ENCODE measurements at regions not wholly inside any gene's neighbourhood (a gene's known extent, or its start where the extent isn't known, plus 50 kb on each side); places are given as distances from the start of the nearest gene placed in this dataset.

DNA sequence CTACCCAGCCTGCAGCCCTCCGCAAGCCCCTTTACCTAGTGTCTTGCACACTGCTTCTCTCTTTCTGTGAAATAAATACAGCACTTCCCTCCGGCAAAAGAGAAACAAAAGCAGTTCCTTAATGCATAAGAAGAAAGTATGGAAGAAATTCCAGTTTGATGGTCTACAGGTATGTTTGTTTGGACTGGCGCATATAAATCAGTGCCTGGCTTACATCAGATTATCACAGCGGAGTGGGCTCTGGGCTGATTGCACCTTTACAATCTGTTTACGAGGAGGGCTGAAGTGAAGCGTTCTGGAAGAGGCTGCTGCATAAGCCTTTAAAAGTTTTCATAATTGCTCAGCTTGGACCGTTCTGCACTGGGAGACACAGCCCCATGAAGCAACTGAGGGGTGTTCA is 153.5 kb upstream of the FOXF1 start:
- DNase-seq (ENCODE audit: low read depth), result no peak
- TF ChIP-seq, protein P1, sequence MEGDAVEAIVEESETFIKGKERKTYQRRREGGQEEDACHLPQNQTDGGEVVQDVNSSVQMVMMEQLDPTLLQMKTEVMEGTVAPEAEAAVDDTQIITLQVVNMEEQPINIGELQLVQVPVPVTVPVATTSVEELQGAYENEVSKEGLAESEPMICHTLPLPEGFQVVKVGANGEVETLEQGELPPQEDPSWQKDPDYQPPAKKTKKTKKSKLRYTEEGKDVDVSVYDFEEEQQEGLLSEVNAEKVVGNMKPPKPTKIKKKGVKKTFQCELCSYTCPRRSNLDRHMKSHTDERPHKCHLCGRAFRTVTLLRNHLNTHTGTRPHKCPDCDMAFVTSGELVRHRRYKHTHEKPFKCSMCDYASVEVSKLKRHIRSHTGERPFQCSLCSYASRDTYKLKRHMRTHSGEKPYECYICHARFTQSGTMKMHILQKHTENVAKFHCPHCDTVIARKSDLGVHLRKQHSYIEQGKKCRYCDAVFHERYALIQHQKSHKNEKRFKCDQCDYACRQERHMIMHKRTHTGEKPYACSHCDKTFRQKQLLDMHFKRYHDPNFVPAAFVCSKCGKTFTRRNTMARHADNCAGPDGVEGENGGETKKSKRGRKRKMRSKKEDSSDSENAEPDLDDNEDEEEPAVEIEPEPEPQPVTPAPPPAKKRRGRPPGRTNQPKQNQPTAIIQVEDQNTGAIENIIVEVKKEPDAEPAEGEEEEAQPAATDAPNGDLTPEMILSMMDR (IDR thresholded peaks at IDR 0.05; ENCODE audit: insufficient read depth, low read depth, low read length), result no peak
- no peak overlapping the region for H3K4me3 ChIP-seq (ENCODE audit: low read depth, low read length)

DNA sequence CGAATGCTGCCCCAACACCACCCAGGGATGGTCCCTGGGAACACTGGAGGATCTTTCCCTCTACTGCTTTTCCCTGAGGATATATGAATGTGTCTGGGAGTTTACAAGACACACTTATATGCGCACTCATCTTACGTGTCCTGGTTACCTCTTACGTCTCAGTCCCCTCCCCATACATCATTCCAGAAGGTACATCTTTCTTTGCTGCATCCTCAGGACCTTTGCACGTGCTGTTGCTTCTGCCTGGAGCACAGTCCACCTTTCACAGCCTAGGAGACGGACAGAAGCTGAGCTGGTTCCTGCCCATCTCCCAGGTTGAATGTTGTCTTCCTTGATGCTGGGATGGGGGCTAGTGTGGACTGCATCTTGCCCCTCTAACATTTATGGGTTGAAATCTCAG is 153.0 kb upstream of the FOXF1 start:
- TF ChIP-seq, protein P1 (IDR thresholded peaks at IDR 0.05; ENCODE audit: insufficient read depth, low read depth, low read length), result no peak
- no peak for DNase-seq (ENCODE audit: low read depth)
- H3K4me3 ChIP-seq (ENCODE audit: low read depth, low read length), result no peak overlapping the region

- TF ChIP-seq, protein P1 (IDR thresholded peaks at IDR 0.05; ENCODE audit: insufficient read depth, low read depth, low read length), result no peak
- no peak overlapping the region for H3K4me3 ChIP-seq (ENCODE audit: low read depth, low read length)
- no peak for DNase-seq (ENCODE audit: low read depth)
Measured at GRCh38 chr16:86357950-86358349, 152.4 kb upstream of the FOXF1 start.

- H3K4me3 ChIP-seq (ENCODE audit: low read depth, low read length), result no peak overlapping the region
- TF ChIP-seq, protein P1 (IDR thresholded peaks at IDR 0.05; ENCODE audit: insufficient read depth, low read depth, low read length), result no peak
- DNase-seq (ENCODE audit: low read depth), result no peak
Measured at GRCh38 chr16:86359571-86359970, 150.8 kb upstream of the FOXF1 start.

DNA sequence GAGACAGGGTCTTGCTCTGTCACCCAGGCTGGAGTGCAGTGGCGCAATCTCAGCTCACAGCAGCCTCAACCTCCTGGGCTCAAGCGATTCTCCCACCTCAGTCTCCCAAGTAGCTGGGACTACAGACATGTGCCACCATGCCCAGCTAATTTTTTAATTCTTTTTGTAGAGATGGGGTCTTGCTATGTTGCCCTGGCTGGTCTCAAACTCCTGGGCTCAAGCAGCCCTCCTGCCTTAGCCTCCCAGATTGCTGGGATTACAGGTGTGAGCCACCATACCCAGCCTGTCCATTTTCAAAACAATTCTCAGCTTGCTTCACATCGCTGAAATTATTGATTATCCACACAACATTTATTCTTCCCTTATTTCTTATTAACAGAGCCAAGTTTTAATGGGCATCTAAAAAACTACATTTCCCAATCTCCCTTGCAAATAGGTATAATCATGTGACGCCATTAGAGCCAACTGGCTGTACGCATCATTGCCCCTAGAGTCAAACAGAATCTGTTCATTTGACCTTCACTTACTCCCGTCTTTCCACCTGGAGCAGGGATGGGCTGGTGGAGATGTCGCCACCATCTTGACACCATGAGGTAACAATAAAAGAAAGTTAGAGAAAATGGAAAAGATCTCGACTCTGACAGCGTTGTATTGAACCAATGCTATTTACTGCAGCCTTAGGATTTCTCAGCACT is 148.0 kb upstream of the FOXF1 start:
- peak; percentile 28 for DNase-seq (ENCODE audit: low read depth)
- H3K4me3 ChIP-seq (ENCODE audit: low read depth, low read length), result no peak overlapping the region
- TF ChIP-seq, protein P1 (IDR thresholded peaks at IDR 0.05; ENCODE audit: insufficient read depth, low read depth, low read length), result no peak

DNA sequence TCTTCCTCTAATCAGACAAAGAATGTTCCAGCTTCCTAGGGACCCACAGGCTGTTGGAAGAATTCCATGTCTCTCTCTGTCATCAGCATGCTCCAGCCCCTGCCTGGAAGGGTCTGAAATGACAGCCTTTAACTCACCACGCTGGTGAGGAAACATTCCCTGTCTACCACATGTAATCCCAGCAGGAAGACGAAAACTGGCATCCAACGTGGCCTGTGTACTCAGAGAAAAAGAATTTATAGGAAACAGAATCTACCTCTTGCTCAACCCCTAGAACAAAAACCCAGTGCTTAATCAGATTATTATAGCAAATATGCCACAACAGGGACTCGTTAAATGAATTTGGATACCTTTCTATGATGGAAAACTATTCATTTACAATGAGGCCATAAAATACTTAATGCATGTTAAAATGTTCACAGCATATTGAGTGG is 147.3 kb upstream of the FOXF1 start:
- peak; percentile 98 for DNase-seq (ENCODE audit: low read depth)
- TF ChIP-seq, protein P1 (IDR thresholded peaks at IDR 0.05; ENCODE audit: insufficient read depth, low read depth, low read length), result peak; percentile 4
- H3K4me3 ChIP-seq (ENCODE audit: low read depth, low read length), result no peak overlapping the region

Data from fibroblast of villous mesenchyme (primary cell).